ENCODE measurements at regions not wholly inside any gene's neighbourhood (a gene's known extent, or its start where the extent isn't known, plus 50 kb on each side); places are given as distances from the start of the nearest gene placed in this dataset.

DNA sequence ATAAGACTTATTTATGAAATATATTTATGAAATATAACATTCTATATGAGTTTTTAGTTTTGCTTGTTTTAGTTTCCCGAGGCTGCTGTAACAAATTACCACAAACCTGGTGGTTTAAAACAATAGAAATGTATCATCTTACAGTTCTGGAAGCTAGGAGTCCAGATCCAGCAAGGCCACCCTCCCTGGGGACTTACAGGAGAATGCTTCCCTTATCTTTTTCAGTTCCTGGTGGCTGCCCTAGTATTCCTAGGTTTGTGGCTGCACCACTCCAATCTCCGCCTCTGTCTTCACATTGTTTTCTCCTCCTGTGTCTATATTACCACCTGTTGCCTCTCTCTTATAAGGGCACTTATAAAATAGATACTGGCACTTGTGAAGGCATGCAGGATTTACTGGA, 877.8 kb downstream of the TUSC7 start:
- DNase-seq = no peak

DNA sequence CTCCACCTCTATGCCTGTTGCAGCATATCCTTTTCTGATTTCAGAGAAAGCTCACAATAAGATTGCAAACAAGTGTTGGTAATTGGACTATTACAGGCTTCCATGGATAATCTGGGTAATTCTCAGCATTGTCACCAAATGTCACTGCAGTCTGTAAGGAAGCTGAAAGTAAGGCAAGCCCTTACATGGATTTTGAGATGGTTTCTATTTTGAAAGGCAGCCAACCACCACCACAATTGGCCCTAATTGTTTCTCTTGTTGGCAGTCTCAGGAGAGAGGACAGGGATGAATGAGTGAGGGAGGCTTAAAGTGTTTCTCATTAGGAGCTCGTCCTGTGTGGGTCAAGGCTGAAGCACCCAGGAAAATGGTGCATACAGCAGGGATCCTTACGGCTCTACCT, 879.9 kb downstream of the TUSC7 start:
- DNase-seq = no peak

DNA sequence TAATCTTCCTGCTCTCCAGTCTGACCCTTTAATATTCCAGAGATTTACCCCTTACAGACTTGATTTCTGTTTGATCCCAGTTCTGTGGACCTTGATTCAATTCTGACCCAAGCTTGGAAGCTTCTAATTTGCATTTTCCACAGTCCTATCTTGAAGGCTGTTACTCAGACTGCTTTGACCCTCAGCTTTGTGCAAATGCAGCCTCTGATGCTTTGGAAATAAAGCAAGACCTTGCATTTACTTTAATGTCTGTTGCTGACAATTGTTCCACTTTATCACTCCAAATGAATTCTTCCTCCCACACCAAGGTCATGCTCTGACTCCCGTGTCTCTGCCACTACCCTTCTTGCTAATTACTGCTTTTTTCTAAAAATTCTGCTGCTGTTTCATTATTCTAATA, 886.0 kb downstream of the TUSC7 start:
- DNase-seq = no peak

DNA sequence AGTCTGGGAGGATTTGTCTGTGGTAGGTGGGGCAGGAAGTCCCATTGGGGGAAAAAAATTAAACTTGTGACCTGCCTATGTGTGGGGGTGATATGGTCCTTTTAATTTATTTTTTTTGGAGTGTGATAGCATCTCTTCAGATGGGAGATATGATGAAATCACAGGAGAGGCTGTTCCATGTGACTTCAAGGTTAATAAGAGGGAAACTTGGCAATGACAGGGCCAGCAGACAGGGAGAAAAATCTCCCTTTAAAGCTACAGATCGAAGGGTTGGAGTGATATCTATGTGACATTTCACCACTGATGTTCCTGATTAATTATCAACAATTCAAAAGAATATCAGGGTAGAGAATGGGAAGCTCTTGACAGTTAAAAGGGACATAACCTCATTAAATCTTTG, 886.9 kb downstream of the TUSC7 start:
- DNase-seq = no peak

DNA sequence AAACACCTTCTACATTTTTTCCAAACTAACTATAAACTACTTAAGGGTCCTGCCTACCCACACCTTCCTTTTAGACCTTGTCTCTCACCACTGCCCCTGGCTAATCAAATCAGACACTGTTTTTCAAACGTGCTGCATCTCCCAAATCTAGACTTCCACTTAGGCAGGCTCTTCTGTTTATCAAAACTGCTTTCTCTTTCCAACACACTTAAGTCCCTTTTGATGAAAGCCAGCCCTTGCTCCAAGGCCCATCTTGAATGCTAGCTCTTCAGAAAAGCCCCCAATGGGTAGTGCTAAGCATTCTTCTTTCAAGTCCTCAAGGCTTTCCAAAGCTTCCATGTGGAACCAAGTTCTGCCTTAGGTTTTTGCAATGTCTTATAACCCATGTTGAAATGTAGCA, 888.3 kb downstream of the TUSC7 start:
- no peak for DNase-seq

DNA sequence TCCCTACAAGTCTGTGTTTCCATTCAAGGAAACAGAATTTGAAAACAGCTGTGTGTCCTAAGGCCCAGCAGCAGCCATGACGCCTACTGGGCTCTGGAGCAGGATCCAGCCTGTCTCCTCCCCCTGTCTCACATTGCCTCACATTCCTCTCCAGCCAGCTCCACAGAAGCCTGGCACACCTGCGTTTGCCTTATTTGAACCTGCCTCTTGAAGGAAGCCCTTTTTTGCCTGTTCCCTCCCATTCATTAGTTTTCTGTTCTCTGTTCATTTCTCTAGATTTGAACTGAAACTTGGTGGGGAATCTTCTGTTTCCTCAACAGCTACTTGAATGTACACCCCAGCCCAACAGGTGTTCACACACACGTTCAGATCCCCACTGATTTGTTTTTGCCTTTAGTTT, 890.5 kb downstream of the TUSC7 start:
- DNase-seq = no peak

DNA sequence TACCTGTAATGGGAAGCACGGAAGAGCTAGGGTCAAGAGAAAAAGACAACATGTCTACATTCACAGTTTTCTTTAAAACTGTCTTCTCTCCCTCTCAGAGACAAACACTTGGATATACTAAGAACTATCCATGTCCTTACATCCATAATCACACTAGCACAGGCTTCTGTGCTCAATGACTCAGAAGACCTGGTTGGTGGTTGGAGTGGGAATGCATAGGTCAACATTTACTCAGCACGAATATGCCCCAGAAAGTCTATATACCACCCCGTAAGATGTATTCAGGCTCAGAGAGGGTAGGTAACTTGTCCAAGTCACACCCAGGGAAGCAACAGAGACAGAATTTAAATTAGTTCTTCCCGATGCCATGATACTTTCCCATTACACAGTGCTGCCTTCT, 891.1 kb downstream of the TUSC7 start:
- DNase-seq = no peak

DNA sequence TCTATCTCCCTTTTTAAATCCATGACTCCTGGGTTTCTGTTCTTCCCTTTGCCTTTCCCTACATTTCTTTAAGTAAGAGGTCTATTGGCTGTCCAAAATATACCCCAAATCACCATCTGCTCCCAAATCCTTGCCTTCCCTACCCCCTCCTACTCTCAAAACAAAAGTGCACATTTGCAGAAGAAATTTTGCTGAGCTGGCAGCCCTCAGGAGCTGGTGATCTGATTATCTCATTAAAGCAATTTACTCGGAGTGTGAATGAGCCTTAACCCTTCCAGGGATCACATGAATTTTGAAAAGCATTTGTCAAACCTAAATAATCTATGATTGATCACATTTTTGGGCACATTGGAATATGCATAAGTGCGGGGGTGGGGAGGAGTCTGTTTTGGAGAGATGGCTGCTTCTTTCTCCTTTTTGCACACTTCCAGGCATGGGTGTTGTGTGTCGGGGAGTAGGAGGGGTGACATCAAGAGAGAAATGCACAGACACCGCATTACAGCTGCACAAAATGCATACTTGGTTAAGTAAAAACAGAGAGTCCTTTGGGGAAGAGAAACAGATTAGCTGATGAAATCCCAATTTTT, 892.6 kb downstream of the TUSC7 start:
- DNase-seq = no peak

DNA sequence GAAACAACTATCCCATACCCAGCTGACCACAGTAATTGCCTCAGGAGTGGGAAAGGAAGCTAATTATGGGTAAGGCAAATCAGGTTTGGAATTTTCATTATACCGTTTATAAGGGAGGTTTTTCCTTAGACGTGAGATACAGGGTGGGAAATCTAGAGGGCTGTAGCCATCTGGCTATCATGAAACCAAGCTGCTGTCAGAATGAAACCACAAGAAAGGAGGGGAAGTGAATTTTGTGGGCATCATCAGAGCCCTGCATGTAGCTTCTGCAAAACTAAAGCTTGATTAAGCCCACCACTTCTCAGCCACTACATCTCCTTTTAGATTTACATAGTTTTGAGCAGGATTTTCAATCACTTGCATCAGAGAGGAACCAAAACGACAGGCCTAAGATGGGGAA, 893.5 kb downstream of the TUSC7 start:
- no peak for DNase-seq

DNA sequence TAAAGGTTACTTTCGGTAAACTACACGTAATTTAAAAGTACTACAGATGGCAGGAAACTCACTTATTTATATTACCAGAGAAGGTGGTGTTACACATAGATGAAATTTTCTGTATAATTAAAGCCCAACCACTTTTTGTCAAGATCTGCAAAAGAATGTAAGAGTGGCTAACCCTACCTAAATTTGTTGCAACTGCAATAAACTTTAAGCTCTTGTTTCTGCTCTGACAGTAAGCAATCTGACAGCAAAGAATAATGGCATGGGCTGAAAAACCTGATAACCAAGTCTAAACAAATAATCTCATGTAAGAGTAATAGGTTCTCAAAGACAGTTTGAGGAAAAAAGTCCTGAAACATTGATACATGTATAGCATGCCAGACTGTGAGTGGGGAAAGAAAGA, 897.3 kb downstream of the TUSC7 start:
- DNase-seq = no peak

DNA sequence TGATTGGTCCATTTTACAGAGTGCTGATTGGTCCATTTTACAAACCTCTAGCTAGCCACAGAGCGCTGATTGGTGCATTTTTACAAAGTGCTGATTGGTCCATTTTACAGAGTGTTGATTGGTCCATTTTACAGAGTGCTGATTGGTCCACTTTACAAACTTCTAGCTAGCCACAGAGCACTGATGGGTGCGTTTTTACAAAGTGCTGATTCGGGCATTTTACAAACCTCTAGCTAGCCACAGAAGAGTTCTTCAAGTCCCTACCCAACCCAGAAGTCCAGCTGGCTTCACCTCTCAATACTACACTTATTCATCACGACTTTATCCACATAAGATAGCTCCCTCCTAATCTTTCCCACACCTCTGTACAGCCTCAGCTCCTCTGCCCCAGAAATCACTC, 899.8 kb downstream of the TUSC7 start:
- DNase-seq = no peak

DNA sequence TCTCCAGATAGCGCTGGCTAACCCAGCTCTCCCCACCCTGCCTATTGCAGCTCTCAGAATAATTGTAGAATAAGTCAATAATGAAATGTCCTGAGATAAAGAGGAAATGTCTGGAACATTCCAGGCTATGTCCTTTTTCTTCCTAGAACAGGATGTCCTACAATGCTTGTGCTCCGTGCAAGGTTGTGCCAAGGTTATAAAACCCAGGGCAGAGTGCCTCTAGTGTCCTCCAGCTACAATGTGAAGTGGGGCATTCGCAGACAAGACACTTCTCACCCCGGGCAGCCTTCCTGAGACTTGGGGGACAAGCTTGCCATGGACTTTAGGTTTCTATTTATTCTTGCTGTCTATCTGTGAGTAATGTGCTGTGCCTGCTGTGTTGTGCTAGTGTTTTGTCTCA, 900.6 kb downstream of the TUSC7 start:
- no peak for DNase-seq

DNA sequence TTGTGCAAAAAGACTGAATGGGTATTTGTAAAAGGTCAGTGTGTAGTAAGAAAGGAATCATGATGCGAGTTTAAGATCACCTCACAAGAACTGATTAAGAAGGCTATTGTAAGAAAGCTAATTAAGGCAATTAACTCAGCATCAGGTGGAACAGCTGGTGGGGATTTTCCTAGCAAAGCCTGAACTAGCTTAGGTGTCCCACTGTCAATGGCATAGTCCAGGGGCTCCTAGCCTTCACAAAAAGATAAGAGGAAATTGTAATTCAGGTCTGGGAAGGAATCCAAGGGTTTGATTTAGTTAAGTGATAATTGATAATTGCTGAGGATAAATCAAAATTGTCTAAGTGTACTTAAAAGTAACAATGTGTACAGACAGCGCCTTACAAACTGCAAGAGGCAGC, 901.6 kb downstream of the TUSC7 start:
- no peak for DNase-seq

DNA sequence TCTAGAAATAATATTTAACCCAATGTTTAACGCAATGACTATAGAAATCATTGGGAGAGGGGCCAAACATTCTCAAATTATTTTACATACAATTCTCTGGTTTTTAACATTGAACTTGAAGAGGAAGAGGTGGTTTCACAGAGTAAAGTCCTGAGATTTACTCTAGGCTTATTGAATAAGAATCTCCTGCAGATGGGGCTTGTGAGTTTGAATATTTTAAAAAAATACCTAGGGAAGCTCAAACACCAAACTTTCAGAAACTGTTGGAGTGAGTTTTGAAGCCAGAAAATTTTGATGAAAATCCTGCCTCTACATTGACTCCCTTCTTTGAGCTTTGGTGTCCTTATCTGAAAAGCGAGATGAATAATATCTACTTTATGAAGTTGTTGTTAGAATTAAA, 906.6 kb downstream of the TUSC7 start:
- no peak for DNase-seq

DNA sequence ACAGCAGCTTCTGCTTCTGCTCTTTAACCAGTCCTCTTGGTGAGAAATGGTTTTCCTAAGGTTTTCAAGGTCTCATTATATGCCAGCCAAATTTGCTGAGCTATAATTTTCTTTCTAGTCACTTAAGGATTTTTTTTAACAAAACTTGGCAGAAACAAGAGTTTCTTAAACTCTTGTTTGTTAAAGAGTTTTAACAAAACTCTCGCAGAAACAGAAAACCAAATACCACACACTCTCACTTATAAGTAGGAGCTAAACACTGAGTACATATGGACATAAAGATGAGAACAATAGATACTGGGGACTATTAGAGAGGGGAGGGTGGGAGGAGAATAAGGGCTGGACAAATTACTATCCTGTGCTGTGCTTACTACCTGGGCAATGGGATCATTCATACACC, 908.3 kb downstream of the TUSC7 start:
- no peak for DNase-seq

DNA sequence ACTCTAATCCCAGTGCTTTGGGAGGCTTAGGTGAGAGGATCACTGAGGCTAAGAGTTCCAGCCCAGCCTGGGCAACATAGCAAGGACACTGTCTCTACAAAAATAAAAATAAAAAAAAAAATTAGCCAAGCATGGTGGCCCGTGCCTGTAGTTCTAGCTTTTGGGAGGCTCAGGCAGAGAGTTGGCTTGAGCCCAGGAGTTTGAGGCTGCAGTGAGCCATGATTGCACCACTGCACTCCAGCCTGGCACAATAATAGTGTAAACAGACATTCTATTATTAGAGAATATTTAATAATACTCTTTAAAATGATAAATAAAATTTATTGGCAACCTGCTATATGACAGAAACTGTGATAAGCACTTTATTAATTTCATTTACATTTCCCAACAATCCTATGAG, 908.9 kb downstream of the TUSC7 start:
- DNase-seq = no peak

DNA sequence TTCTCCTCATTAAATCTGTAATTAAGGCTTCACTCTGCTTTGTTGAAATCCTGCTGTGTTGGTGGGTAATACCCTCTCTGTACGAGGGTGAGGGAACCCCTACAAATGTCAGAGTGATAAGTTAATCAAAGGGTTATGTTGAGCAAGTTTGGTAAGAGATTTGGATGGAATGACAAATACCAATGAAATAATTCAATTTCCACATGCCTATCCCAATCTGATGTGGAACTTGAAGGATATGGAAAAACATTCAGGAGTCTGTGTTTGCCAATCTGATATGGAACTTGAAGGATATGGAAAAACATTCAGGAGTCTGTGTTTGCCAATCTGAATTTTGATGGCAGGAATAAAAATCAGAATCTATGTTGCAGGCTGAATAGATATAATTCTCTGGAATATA, 910.2 kb downstream of the TUSC7 start:
- no peak for DNase-seq

DNA sequence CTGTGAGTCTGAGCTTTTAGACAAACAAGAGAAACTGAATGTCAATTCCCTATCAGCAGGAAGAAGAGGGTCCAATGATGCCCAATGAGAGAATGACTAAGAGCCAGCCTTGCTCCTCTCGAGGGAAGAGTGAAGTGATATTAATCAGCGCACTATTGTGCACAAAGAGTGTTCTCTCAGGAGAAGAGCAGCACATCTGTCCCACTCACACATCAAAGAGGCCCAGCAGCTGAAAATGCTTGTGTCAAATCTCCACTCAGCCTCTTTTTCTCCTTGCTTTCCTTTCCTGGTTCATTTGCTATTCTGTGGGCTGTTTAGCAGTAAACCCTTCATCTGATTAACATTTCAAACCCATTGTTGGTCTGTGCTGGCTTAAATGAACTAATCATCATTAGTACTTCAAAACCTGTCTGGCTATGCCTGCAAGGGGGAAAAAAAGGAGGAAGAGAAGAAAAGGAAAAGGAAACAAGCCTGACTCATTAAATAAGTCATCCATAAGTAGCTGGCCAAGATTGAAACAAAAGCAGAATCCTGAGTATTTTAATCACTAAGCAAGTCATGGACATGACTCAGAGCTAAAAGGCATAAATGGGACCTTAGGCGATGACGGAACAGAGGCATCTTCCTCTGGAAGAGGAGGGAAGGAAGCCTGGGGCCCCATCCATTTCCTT, 912.7 kb downstream of the TUSC7 start:
- DNase-seq = peak; percentile 95

DNA sequence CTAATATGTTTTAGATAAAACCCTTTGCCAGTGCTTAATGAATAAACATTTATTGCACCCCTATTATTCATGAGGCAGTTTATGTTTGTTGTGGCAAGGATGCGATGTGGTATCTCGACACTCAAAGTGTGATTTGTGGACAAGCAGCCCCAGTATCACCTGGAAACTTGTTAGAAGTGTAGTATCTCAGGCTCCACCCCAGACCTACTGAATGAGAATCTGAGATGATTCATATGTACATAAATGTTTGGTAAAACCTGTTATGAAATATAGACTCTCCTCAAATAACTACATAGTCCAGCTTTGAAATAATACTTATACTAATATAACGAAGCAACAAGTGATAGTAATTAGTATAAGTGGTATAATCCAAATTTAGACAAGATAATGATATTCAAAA, 914.8 kb downstream of the TUSC7 start:
- no peak for DNase-seq

DNA sequence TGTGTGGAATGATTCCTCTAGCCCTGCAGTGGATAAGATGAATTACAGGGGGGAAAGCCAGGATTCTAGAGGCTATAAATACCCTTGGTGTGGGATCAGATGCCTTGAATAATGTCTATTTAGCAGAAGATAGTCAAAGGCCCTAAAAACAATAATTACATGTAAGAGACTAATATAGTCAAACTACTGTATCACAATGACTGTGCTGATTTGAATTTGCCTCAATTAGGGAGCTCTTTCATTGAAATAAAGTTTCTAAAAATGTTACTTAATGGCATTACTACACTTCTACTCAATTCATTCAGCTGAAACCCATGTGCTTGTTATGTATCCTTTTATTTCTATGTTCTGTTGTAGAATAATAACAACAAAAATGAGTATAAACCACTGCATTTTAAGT, 915.6 kb downstream of the TUSC7 start:
- no peak for DNase-seq

DNA sequence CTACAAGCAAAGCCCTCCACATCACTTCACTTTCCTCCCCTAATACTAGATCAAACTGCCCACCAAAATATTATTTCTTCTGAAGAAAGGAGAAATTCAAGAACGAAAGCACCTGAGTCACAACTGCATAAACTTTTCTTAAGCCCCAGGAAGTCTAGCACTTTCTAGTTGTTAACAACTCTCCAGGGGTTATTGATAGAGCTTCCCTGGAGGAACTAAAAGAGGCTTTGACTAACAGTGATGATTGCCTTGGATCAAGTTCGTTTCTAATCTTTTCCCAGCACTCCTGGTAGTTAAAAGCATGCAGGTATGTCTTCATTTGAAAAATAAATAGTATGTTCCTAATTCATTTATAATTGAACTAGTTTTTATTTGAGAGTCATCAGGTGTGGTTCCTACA, 917.0 kb downstream of the TUSC7 start:
- DNase-seq = no peak

DNA sequence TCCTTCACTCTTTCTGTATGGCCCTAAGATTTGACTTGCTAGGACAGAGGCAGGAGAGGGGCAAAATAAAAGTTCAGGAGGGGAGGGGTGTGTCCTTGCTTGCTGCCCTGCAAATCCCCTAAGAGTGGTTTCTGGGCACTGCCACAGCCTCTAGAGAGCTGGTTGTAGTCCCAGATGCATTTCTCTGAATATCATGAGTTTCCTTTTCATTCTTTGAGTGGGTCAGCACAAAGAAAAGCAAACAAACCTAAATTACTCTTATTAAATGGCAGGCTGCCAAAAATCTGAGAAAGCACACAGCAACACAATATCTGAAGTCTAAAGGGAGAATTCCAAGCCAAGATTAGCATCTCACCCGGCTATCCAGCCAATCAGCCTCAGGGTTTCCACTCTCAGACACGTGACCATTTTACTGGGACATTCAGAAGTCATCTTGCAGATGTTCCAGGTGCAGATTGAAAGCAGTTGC, 919.3 kb downstream of the TUSC7 start:
- DNase-seq = peak; percentile 45

DNA sequence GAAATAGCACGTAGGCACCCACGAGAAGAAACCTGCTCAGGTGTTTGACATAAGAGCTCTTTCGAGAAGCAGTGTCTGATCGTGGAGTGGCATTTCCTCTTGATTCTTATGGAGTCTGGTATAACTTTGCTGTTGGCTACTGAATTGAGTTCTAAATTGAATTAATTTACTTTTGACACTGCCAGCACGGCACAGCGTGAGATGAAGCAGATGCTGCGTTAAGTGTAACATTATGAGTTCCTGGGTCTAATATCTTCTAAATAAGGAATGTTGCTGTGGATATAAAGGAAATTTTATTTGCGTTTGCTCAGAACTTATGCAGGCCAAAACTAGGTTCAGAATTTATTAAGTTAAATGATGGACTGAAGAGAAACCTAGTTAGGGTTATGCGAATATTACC, 919.9 kb downstream of the TUSC7 start:
- DNase-seq = no peak

DNA sequence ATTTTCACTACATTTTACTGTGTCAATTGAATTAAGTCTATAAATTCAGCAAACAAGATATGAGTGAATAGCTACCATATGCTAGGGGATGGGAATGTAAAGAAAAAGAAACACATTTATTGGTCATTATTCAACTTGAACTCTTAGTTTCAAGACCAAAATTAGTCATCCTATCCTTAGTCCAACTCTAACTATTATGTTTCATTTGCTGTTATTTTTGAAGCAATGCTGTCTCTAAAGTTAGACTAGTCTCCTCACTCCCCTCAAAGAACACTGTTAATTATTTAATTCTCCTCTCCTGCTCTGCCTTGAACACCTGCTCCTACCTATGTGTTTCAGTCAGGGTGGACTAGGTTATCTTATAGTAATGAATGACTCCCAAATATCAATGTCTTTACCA, 920.9 kb downstream of the TUSC7 start:
- DNase-seq = no peak

DNA sequence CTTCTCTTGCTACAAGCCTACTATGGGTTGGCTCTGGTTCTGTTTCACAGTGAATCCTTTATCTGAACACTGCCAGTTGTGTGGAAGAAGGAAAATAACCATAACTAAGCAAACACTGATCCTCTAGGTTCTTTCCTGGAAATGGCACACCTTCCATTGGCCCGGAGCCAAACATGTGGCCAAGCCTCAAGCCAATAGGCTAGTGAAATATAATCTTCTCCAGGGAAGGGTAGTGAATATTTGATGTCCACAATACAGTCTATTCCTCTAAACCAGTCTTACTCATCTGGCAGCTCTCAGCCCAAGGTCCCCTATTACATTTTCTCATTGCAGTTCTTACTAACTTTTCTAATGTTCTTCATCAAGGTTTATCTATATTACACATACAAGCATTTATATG, 921.3 kb downstream of the TUSC7 start:
- no peak for DNase-seq

Measured in HCEC 1CT (cell line).